ENCODE measurements at regions not wholly inside any gene's neighbourhood (a gene's known extent, or its start where the extent isn't known, plus 50 kb on each side); places are given as distances from the start of the nearest gene placed in this dataset.
"Not testable (repeated sequence)": the region's sequence is repeated elsewhere in the genome, so short reads cannot be mapped to it uniquely, and the experiment has no call there.

DNA sequence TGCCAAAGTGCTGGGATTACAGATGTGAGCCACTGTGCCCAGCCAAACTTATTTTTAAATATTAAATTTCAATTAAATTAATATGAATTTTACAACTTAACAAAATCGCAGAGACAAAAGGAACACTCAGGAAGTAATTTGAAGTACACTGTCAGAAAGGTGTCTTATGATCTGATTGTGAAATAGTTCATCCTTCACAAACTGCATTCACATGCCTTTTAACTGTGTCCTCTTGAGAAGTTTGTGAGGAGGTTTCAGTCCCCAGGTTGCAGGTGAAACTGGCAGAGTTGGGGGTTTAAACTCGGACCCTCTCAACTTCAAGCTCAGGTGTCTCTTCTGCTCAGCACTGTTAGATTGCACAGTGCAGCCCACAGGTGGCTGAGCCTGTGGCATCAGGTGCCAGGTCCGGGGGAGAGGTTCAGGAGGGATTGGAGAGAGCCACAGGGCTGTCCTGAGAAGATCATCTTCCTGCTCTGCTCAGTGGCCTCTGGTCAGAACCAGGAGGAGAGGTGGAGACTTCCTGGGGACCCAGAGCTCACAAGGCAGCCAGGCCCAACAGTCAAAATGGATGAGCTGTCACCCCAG lies 152.3 kb upstream of the RAB4A start:
- no peak for DNase-seq

DNA sequence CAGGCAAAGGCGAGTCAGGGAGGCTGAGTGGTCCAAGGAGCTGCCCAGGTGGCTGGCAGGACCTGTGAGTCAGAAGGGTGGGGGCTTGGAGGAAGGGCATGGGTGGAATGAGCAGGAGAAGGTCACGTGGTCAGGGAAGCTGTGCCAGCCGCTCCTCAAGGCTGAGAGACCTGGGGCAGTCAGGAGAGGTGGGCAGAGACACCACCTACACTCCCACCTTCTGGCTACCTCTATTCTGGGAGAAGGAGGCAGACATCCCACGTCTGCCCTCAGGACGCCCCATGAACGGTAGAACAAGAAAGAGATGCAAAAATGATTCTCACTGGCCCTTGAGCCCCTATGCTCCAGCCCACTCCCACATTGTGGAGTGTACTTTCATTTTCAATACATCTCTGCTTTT lies 151.8 kb upstream of the RAB4A start:
- DNase-seq = no peak

DNA sequence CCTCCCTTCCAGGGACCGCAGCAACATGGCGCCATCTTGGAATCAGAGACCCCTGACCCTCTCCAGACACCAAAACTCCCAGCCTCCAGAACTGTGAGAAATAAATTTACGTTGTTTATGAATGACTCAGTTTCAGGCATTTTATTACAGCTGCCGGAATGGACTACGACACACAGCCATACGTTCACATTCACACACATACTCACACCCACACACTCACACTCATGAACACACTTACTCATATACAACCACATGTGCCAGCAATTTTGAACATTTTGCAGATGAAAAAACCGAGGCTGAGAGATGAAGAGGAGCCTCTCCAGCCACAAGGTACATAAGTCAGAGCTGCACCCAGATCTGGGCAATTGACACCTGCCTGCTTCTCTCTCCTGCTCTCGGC lies 151.0 kb upstream of the RAB4A start:
- DNase-seq = no peak

DNA sequence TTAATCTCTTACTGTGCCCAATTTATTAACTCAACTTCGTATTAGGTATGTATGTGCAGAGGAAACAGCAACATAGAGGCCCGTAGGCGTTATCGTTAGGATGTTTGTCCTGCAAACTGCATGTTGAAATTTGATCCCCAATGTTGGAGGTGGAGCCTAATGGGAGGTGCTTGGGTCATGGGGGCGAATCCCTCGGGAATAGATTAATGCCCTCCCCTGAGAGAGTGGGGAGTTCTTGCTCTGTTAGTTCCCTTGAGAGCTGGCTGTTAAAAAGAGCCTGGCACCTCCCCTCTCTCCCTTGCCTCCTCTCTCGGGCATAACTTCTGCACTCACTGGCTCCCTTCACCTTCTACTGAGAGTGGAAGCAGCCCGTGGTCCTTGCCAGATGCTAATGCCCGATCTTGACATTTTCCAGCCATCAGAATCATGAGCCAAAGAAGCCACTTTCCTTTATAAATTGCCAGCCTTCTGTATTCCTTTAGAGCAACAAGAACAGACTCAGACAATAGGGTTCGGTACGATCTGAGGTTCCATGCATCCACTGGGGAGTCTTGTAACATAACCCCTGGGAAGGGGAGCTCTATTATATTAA lies 149.0 kb upstream of the RAB4A start:
- DNase-seq = no peak

DNA sequence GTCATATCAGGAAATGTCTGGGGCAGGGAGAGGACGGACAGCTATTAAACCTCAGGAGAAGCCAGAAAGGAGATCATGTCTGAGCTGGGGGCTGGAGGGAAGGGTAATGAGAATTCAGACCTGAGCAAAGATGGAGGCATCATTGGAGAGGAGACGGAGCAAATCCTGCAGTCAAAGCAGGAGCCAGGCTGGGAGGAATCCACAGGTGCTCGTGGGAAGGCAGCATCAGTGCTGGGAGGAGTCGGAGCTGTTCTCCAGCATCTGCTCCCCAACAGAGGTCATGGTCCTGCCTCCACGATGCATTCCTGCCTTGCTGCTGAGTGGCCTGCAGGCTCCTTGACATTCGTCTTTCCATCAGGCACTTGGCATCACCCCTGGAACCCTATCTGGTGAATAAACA lies 148.3 kb upstream of the RAB4A start:
- no peak for DNase-seq

DNA sequence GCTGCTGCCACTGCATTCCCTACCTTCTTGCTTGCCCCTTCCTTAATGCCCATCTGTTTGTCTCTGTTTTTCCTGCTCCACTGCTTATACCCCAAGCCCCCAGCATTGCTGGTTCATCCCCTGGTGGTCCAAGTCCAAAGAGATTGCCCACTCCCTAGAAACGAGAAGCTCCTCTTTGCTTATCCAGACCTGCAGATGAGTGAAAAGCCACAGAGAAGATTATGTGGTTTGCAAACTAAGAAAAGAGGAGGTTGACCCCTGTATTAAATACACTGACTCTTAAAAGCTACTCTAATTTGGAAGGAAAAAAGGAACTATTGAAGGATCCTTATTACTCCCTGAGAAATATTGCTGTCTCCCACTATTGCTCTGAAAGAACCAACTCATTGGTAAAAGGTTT lies 146.8 kb upstream of the RAB4A start:
- no peak for DNase-seq

DNA sequence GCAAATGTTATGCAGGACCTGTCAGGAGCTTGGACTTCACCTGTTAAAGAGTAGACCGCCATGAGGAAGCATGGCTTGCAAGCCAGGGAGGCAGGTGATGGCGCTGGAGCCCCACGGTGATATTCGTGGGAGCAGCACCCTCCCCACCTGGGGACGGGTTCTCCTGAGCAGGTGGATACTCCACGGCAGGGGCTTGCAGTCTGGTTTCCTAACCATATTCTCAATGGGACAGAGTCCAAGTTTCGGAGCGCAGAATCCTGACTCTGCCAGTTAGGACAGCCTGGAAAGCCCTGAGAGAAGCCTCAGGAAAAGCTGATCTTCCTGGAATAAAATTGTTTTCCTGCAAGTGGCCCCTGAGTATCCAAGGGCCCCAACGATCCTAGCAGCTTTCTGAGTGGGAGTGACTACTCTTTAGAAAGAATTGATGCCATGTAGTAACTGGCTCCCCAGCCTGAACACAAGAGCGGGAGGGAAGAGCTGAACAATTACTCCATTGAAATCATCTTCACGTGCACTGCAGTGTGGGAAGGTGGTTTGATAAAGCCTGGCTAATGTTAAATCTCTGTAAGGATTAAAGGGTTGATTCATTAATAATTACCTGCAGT lies 146.3 kb upstream of the RAB4A start:
- no peak for DNase-seq

DNA sequence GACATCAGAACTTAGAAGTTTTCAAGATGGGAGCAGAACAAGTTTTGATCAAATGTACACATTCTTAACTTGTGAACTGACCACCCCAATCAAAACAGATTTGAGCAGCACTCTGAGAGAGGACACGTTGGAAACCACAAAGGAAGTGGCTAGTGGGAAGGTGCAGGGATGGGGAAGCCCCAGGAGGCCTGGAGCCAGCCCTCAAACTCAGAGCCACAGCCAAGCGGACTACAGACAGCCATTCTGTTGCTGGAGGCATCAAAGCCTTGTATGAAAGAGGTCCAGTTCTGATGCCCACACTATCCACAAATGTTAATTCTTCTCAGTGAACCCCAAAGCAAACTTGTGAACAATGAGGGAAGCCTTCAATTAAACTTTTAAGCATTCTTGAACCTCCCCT lies 143.6 kb upstream of the RAB4A start:
- no peak for DNase-seq

DNA sequence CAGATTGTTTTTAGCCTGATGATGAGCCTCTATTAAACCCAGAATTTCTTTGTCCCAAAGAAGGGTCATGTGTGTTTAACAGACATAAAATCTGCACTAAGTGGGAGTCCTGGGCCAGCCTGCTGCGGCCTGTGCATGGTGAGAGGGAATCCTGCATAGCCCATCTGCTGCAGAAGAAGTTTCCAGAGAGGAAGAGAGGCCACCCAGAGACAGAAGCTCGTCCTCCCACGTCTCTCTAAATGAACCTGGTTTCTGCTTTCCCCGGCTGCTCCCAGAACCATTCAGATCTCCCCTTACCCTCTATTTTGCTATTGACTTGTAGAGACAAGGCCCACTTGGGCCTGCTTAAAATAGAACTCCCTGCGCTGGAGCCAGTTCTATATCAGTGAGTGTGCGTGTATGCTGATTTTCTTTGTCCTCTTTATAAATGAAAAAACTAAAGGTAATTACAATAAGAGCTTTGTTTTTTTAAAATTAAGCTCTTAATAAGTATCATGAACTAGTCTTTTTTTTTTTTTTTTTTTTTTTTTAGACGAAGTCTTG lies 142.8 kb upstream of the RAB4A start:
- no peak for DNase-seq

DNA sequence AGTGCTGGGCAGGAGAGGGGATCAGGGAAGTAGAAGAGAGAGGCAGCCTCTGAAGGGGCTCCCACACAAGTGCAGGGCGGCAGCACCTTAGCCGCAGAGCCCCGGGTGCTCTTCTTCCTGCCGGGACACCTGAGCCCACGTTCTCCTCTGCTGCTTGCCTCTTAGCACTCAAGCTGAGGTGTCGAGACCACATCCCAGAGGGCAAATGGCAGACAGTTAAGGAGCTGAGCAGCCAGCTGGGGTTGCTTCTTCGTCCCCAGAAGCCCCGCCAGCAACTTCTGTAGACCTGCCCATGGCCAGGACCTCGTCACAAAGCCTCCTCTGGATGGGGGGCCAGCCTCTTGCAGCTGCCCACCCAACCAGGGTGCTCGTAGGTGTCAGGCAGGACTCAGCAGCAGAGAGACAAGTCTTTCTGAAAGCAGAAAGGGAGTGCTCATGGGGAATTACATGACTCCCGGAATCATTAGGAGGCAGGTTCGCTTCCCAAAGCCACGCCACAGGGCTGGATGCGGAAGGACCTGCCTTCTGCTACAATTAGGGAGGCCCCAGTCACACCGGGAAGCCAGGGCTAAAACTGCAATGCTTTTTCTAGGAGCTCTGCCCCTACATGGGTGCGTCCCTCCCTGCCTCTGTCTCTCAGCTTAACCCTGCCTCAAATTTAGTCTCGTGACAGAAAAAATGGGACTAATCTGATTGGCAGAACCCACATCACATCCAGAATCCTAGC lies 141.4 kb upstream of the RAB4A start:
- no peak for DNase-seq

DNA sequence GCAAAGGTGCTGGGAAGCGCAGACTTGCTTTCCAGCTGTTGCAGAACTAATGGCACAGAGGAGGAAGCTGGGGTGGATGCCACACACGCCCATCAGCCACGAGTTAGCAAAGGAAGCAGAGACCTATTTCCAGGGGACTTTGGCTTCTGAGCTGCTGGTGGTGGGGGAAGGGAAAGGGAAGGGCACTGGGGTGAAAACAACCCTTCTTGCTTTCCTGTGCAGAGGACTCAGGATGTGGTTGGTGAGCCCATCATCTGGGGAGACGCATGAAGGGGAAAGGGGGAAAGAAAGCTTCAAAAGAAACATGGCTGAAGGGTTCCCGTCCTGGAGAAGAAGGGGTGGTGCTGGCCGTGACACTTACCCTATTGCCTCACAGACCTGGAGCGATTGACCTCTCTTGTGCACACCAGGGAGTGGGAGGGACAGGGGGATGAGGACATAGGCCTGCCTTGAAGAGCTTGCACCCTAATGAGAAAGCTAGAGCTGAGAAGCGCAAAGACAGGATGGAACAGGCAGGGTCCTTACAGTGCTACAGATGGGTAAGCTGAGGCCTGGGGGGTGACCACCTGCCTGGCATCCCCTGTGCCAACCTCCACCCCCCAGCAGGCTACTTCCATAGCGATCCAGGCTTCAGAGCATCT lies 140.8 kb upstream of the RAB4A start:
- no peak for DNase-seq

DNA sequence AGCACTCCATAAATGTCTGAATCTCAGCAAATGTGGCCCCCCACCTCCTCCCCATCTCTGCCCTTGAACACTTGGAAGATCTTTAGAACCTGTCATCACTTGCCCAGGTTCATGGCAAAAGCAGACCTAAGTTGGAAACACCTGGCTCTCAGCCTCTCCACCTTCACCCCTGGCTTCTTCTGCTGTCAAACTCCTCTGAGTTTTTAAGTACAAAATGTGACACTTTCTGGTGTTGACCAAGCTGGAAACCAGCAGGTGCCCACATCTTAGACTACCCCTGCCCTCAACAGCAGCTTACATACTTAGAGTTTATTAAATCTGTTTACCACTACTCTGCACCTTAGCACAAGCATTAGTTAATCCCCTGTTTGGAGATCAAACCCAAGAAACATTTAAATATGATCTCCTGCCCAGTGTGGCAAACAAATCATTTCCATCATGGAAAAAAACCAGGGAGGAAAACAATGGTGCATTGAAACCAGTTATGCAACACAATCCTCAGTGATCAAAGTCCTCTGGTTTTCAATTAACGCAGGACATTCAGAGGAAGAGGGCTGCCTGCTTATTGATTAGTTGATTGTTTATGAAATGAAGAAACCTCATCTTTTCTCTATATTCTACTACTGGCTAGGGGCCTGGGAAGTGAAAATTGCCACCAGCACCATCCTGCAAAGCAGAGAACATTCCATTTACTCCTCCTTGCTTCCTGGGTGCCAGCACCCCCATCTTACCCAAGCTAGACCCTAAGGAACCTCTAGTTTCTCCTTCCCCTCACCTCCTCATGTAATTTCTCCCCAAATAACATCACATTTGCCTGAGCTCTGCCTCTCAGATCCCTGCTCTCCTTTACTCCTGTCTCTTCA lies 139.4 kb upstream of the RAB4A start:
- no peak for DNase-seq

DNA sequence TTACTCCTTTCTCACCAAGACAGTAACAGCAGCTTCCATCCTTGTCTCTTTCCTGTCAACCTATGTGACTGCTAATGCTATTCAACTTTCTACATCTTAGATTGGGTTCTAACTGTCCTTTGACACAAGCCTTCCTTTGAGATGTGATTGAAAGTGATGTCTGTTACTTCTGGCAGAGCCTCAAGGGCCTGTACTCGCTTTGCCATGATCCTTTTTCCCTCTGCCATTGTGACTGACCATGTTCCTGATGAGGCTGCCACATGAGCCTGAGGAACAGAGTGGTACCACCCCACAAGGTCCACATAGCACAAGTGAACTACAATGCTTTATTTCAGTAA lies 138.8 kb upstream of the RAB4A start:
- no peak for DNase-seq

DNA sequence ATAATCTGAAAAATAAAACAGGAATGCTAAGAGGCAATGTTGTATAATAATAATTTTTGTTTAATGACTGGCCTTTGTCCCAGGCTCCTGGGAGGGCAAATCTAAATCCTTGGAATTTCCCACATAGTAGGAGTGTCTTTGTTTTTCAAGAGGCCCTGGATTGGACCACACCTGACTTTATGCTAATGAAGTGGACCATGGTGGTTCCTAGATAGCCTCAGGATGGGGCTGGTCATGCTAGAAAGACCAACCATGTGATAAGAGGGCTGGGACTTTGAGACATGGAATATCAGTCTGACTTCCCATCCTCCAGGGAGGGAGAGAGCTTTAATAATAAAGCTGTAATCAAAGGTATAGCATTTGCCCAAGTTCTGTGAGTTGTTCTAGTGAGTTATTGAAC lies 138.2 kb upstream of the RAB4A start:
- no peak for DNase-seq

DNA sequence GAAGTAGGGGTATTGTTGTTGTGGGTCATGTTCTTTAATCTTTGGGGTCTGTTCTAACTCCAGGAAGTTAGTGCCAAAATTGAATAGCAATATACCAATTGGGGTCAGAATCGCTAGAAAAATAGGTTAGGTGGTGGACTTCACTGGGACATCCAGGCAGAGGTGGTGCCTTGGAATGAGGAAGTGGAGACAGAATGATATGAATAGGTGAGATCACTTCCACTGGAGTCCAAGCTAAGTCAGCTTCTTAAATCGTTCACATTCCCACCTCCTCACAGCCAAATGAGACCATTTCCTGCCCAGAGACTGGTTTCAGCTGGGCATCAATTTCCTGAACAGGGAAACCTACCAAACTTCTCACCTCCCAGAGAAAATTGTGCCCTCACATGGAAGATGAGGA lies 137.8 kb upstream of the RAB4A start:
- no peak for DNase-seq

DNA sequence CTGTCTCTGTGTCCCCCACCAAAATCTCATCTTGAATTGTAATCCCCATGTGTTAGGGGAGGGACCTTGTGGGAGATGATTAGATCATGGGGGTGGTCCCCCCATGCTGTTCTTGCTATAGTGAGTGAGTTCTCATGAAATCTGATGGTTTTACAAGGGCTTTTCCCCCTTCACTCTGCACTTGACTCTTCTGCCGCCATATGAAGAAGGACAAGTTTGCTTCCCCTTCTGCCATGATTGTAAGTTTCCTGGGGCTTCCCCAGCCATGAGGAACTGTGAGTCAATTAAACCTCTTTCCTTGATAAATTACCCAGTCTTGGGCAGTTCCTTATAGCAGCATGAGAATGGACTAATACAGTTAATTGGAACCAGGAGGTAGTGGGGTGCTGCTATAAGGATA lies 137.1 kb upstream of the RAB4A start:
- no peak for DNase-seq

DNA sequence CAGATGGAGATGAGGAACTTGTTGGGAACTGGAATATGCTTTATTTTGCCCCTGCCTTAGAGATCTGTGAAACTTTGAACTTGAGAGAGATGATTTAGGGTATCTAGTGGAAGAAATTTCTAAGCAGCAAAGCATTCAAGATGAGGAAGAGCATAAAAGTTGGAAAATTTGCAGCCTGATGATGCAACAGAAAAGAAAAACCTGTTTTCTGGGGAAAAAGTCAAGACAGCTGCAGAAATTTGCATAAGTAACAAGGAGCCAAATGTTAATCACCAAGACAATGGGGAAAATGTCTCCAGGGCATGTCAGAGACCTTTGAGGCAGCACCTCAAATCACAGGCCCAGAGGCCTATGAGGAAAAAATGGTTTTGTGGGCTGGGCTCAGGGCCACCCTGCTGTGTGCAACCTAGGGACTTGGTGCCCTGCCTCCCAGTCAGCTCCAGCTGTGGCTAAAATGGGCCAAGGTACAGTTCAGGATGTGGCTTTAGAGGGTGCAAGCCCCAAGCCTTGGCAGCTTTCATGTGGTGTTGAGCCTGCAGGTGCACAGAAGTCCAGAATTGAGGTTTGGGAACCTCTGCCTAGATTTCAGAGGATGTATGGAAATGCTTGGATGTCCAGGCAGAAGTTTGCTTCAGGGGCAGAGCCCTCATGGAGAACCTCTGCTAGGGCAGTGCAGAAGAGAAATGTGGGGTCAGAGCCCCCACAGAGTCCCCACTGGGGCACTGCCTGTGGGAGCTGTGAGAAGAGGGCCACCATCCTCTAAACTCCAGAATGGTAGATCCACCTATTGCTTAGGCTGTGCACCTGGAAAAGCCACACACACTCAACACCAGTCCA lies 136.3 kb upstream of the RAB4A start:
- not testable (repeated sequence) for DNase-seq

DNA sequence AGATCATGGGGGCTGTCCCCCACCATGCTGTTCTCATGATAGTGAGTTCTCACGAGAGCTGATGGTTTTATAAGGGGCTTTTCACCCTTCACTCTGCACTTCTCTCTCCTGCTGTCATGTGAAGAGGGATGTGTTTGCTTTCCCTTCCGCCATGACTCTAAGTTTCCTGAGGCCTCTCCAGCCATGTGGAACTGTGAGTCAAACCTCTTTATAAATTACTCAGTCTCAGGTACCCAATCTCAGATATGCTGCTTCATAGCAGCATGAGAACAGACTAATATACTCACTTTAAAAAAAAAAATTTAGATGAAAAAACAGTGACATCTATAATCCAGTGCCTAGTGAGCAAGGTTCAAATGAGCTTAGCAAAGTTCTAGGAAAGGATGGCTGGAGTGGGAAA lies 135.1 kb upstream of the RAB4A start:
- DNase-seq = no peak

DNA sequence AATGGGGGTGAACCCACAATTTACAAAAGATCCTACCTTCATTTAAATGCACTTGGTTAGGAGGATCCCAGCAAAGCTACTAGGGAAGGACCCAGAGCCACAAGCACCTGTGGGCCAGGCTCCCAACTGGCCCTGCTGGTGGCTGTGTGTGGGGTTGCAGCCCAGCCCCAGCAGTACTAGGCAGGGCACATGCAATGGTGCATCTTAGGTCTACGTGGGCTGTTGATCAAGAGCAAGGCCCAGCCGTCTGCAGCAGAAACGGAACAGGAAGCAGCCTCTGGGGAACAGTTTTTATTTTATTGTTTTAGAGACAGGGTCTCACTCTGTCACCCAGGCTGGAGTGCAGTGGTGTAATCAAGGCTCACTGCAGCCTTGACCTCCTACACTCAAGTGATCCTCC lies 134.1 kb upstream of the RAB4A start:
- no peak for DNase-seq

DNA sequence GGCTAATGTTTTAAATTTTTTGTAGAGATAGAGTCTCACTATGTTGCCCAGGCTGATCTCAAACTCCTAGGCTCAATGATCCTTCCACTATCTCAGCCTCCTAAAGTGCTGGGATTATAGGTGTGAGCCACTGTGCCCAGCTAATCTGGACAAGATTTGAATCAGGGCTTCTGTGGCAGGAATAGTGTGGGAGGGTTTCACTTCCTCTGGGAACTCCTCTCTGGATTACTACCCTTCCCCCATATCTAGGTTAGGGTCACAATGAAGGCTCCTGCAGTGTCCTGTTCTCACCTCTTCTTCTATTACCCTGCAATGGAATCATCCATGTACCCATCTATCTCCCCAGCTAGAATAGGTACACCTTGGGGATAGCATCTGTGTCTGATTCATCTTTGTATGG lies 133.6 kb upstream of the RAB4A start:
- DNase-seq = no peak

DNA sequence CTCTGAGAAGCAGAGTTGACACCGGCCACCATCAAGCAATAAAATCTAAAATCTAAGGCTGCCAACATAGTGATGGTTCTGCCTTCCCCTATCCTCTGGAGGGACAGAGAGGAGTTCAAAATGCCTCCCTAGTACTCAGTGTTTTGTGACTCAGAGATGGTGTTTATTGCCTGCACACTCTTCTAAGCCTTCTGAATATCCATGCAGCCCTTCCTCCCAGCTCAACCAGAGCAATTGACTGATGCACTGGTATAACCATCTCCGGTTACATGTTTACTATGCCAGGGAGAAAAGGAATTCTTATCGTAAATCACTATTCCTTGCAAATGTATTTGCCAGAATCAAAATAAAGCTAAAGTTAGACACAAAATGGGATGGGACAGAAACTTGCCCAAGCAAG lies 132.9 kb upstream of the RAB4A start:
- no peak for DNase-seq
